BLaER1 (cell line): ENCODE measurements at regions not wholly inside any gene's neighbourhood (a gene's known extent, or its start where the extent isn't known, plus 50 kb on each side); places are given as distances from the start of the nearest gene placed in this dataset.
"Not testable (repeated sequence)": the region's sequence is repeated elsewhere in the genome, so short reads cannot be mapped to it uniquely, and the experiment has no call there.

ENCODE experiments used
- H3K27ac ChIP-seq: shearing (Covaris generic); formaldehyde crosslinking; 2 replicates; pipeline ENCODE4 v1.8.1; 2022
- H3K27me3 ChIP-seq: shearing (Covaris generic); formaldehyde crosslinking; 2 replicates; pipeline ENCODE4 v1.8.1; 2022
- H3K36me3 ChIP-seq: shearing (Covaris generic); formaldehyde crosslinking; 2 replicates; pipeline ENCODE4 v1.8.1; 2022
- H3K4me1 ChIP-seq: shearing (Covaris generic); formaldehyde crosslinking; 2 replicates; pipeline ENCODE4 v1.8.1; 2022
- H3K4me2 ChIP-seq: shearing (Covaris generic); formaldehyde crosslinking; 2 replicates; pipeline ENCODE4 v1.8.1; 2022
- H3K4me3 ChIP-seq: shearing (Covaris generic); formaldehyde crosslinking; 2 replicates; pipeline ENCODE4 v1.8.1; 2022
- H3K9ac ChIP-seq: shearing (Covaris generic); formaldehyde crosslinking; 2 replicates; pipeline ENCODE4 v1.8.1; 2022
- H3K9me3 ChIP-seq: shearing (Covaris generic); formaldehyde crosslinking; 2 replicates; pipeline ENCODE4 v1.8.1; 2022
- H4K20me1 ChIP-seq: shearing (Covaris generic); formaldehyde crosslinking; 2 replicates; pipeline ENCODE4 v1.8.1; 2022
- Cebpa-rat ChIP-seq: shearing (Covaris generic); IDR thresholded peaks from 2 replicates; pipeline ENCODE4 v1.8.1; 2022

DNA sequence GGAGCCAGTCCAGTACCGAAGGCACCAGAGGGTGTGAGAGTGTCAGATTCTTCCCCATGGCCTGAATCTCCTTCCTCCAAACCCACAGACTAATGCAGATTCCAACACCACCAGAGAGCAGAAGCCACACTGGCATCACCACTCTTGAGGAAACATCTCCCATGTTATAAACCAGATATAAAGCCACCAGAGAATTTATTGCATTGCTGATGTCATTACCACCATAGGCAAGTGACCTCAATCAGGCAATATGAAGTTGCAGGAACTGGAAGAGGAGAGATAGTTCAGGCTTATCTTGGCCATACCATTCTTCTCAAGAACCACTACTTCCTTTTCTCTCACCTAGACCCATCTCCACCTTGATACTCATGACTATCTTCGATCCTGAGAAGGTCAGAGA, 653.4 kb downstream of the TMEM121 start:
- no peak overlapping the region for H3K27ac ChIP-seq
- H3K4me3 ChIP-seq: no peak overlapping the region
- no peaks in the 10 kb centered on the region for H3K27me3 ChIP-seq
- no peaks in the 10 kb centered on the region for H4K20me1 ChIP-seq
- no peak overlapping the region for H3K9ac ChIP-seq
- H3K9me3 ChIP-seq: no peaks in the 10 kb centered on the region
- H3K36me3 ChIP-seq: no peaks in the 10 kb centered on the region
- H3K4me2 ChIP-seq: no peak overlapping the region
- TF ChIP-seq Cebpa-rat: no peak
- peaks cover 6% of the 10 kb centered on the region for H3K4me1 ChIP-seq

DNA sequence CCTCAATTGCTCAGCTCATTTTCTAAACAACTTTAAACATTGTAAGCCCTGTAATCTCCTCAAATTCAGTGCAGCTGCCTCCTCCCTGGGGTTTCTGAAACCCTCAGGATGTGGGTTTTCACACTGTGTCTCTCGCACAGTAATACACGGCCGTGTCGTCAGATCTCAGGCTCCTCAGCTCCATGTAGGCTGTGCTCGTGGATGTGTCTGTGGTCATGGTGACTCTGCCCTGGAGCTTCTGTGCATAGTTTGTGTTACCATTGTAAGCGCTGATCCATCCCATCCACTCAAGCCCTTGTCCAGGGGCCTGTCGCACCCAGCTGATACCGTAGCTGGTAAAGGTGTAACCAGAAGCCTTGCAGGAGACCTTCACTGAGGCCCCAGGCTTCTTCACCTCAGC, 658.4 kb downstream of the TMEM121 start:
- Histone ChIP-seq H3K4me1 (peaks cover 22% of the 10 kb centered on the region), H3K4me2 (peak overlapping the region; percentile 66)
- H3K27me3 ChIP-seq, H4K20me1 ChIP-seq, H3K27ac ChIP-seq, H3K9ac ChIP-seq, H3K4me3 ChIP-seq, H3K36me3 ChIP-seq, H3K9me3 ChIP-seq: not testable (repeated sequence)

DNA sequence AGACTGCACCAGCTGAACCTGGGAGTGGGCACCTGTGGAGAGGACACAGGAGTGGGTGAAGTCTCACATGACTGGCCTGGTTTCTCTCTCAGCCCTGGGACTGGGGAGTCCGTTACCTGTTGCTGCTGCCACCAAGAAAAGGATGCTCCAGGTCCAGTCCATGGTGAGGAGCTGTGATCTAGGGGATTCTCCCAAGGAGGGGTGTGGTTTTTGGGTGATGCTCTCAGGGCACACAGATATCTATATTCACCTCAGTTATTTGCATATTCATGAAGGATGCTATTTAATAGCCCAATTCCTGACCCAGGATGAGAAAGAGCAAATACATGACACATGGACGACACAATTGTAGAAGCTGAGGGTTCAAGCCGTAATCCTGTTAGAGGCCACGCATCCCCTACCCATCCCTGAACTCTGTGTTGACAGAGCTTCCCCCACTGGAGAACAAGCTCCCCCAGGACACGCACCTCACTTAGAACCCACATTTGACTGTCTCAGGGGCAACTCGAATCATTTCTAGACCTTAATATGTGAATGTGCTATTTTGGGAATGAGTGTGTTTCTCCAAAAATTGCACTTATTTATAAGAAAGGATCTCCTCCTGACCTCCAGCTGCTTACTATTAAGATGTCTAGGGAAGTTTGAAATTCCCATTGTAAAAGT, 658.9 kb downstream of the TMEM121 start:
- H3K9ac ChIP-seq, H3K27ac ChIP-seq: not testable (repeated sequence)
- peak overlapping the region; percentile 66 for H3K4me2 ChIP-seq

DNA sequence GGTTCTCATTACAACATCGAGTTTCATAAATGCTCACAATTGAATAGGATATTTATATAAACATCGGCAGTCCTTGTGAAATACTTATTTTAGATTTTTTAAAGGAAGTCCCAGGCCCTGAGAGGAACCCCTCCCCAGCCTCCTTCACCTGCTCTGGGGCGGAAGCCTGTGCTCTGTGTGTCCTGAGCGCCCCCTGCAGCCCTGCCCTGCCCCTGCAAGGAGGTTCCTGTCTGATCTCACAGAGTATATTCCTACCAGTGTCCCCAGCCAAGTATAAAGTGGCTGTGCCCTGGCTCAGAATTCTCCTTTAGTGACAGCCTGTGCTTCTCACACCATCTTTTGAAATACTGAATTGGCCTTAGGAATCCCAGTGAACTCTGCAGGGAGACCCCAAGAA, 659.5 kb downstream of the TMEM121 start:
- Histone ChIP-seq H3K27me3 (no peaks in the 10 kb centered on the region), H3K4me1 (peaks cover 22% of the 10 kb centered on the region), H3K9me3 (no peaks in the 10 kb centered on the region), H3K4me3 (no peak overlapping the region), H3K36me3 (no peaks in the 10 kb centered on the region), H3K27ac (no peak overlapping the region), H3K4me2 (peak overlapping the region; percentile 66), H4K20me1 (no peaks in the 10 kb centered on the region), H3K9ac (no peak overlapping the region)
- TF ChIP-seq Cebpa-rat: no peak

More for the DNA sequence above, 658.9 kb downstream of the TMEM121 start:
- H3K4me1 ChIP-seq: peaks cover 22% of the 10 kb centered on the region
- not testable (repeated sequence) for H3K27me3 ChIP-seq, H4K20me1 ChIP-seq, H3K9me3 ChIP-seq, H3K36me3 ChIP-seq, H3K4me3 ChIP-seq

DNA sequence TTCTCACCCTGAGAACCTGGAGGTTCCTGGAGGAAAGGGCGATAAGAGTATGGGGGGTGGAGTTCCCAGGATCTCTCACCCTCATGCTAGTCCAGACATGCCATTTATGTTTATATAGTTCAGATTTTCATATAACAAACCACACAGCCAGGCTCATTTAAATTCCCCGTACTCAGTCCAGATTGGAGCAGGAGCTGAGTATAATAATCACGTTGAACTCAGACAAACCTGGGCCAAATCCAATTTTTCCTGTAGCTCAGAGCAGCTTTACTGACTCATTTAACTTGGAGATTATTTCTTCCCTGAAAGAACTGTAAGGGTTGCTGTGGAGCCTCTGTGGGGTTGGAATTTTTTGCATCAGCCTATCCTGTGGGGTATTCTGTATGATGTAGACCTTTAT, 660.8 kb downstream of the TMEM121 start:
- Histone ChIP-seq H3K4me1 (peaks cover 22% of the 10 kb centered on the region), H3K27me3 (no peaks in the 10 kb centered on the region), H3K4me3 (no peak overlapping the region), H3K36me3 (no peaks in the 10 kb centered on the region), H3K9ac (no peak overlapping the region), H3K27ac (no peak overlapping the region), H3K9me3 (no peaks in the 10 kb centered on the region), H4K20me1 (no peaks in the 10 kb centered on the region), H3K4me2 (no peak overlapping the region)
- TF ChIP-seq Cebpa-rat: no peak

DNA sequence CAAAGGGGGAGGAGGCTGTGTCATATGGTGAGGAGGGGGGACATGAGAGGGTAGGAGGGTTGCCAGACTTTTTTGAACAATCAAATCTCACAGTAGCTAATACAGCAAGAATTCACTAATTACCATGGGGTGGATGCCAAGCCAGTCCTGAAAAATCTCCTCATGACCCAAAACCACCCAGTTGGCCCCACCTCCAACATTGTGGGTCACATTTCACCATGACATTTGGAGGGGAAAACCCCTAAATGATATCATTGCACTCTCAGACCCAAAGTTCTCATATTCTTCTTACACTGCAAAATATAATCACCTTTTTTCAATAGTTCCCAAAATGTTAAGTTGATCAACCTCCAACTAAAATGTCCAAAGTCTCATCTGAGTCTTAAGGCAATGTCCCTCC, 666.3 kb downstream of the TMEM121 start:
- not testable (repeated sequence) for H3K27ac ChIP-seq, H3K27me3 ChIP-seq, H4K20me1 ChIP-seq, H3K9ac ChIP-seq, H3K4me3 ChIP-seq, H3K36me3 ChIP-seq, H3K9me3 ChIP-seq, H3K4me2 ChIP-seq
- H3K4me1 ChIP-seq: peaks cover 10% of the 10 kb centered on the region

DNA sequence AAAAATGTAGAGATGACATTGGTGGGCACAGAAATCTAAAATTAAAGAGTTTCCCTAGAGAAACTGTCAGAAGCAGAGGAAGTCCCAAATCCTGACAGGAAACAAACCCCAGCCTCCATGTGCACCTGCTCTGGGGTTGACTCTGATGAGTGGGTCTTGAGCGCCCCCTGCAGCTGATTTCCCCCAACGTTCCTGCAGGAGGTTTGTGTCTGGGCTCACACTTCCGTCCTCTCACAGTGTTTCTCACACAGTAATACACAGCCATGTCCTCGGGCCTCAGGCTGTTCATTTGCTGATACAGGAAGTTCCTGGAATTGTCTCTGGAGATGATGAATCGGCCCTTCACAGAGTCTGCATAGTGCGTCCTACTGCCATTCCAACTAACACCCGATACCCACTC, 670.1 kb downstream of the TMEM121 start:
- H3K9ac ChIP-seq, H3K4me3 ChIP-seq, H3K27me3 ChIP-seq, H3K36me3 ChIP-seq, H3K27ac ChIP-seq, H4K20me1 ChIP-seq, H3K9me3 ChIP-seq: not testable (repeated sequence)
- Histone ChIP-seq H3K4me2 (peak overlapping the region; percentile 9; the same call in 1 of the 2 replicates), H3K4me1 (peaks cover 26% of the 10 kb centered on the region)

DNA sequence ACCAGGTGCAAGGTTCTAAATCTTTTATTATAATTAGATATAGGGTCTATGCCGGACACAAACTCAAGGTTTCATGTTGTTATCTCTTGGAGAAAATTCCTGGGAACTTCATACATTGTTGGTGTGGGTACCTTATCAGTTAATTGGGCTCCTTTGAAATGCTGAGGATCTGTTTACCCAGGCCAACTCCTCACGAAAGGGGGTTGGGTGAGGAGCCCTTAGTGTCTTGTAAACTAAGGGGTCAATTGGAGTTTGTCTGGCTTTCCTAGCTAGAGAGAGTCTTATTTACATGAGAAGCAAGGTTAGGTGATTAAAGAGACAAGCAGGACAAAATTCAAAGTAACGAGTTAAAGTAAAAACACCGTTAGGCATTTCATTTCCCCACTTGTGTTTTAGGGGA, 670.9 kb downstream of the TMEM121 start:
- not testable (repeated sequence) for H3K27ac ChIP-seq, H3K9me3 ChIP-seq, H4K20me1 ChIP-seq, H3K4me3 ChIP-seq, H3K27me3 ChIP-seq, H3K36me3 ChIP-seq, H3K4me2 ChIP-seq, H3K9ac ChIP-seq
- H3K4me1 ChIP-seq: peaks cover 34% of the 10 kb centered on the region

DNA sequence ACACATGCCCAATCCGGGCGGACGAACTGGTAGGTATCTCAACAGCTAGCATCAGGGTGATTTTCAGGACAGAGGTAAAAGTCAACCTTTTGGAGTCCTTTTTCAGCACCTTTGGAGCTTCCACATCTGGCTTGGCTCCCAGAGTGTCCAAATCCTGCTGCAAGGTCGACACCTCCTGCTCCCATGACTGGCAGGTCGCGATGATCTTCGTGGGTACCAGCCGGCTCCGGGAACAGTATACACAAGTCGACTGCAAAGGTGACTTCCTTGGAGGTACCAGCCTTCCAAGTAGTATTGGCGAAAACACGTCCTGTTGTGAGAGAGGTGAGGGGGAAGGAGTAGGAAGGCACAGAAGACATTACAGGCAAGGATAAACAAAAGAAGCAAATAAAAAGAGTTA, 672.7 kb downstream of the TMEM121 start:
- Histone ChIP-seq H3K27me3 (no peaks in the 10 kb centered on the region), H3K27ac (no peak overlapping the region), H3K36me3 (no peaks in the 10 kb centered on the region), H3K9ac (no peak overlapping the region), H3K4me2 (no peak overlapping the region), H4K20me1 (no peaks in the 10 kb centered on the region), H3K4me3 (no peak overlapping the region), H3K4me1 (peaks cover 49% of the 10 kb centered on the region), H3K9me3 (no peaks in the 10 kb centered on the region)
- no peak for TF ChIP-seq Cebpa-rat

DNA sequence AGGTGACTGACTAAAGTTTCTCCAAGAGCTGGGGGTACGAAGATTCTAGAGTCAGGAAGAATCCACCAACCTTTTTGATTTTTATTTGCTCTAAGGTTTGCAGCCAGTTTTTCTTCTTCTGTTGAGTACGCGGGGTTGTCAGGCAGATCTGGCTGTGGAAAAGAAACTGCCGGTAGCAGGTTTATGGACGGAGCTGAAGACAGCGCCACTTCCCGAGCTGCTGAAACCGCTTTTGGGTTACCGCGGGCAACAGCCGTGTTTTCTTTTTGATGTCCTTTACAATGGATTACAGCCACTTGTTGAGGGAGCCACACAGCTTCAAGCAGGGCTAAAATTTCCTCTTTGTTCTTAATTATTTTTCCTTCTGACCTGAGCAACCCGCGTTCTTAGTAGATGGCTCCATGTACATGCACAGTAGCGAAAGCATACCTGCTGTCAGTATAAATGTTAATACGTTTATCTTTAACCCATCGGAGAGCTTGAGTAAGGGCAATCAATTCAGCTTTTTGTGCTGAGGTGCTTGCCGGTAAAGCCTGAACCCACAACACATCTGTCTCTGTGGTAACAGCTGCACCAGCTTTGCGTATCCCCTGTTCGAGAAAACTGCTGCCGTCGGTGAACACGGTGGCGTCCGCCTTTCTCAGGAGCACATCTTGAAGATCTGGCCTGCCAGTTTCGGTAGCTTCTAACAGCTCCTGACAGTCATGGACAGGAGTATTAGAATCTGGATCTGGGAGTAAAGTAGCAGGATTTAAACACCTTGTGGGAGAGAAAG, 674.3 kb downstream of the TMEM121 start:
- peaks cover 64% of the 10 kb centered on the region for H3K4me1 ChIP-seq
- H3K4me3 ChIP-seq: no peak overlapping the region
- no peaks in the 10 kb centered on the region for H3K9me3 ChIP-seq
- no peaks in the 10 kb centered on the region for H3K36me3 ChIP-seq
- no peaks in the 10 kb centered on the region for H3K27me3 ChIP-seq
- peak overlapping the region; percentile 70 for H3K4me2 ChIP-seq
- TF ChIP-seq Cebpa-rat: no peak
- no peak overlapping the region for H3K27ac ChIP-seq
- no peak overlapping the region for H3K9ac ChIP-seq
- H4K20me1 ChIP-seq: no peaks in the 10 kb centered on the region

DNA sequence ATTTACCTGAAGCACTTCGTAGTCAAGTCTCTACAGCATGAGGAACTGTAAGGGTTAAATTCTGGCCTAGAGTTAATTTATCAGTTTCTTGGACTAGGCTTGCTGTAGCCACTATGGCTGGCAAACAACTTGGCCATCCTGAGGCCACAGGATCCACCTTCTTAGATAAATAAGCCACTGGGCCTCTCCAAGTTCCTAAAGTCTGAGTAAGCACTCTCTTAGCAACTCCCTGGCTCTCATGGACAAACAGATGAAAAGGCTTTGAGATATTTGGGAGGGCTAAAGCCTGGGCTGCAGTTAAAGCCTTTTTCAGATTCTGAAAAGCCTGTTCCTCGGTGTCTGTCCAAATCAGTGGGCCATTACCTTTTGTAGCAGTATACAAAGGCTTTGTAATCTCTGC, 675.0 kb downstream of the TMEM121 start:
- Histone ChIP-seq H3K4me2 (peak overlapping the region; percentile 70), H3K4me1 (peaks cover 63% of the 10 kb centered on the region), H3K36me3 (no peaks in the 10 kb centered on the region), H3K9ac (no peak overlapping the region), H3K9me3 (no peaks in the 10 kb centered on the region), H4K20me1 (no peaks in the 10 kb centered on the region), H3K27ac (no peak overlapping the region), H3K27me3 (no peaks in the 10 kb centered on the region), H3K4me3 (no peak overlapping the region)
- no peak for TF ChIP-seq Cebpa-rat
